GM04504 (cell line): ENCODE measurements at regions not wholly inside any gene's neighbourhood (a gene's known extent, or its start where the extent isn't known, plus 50 kb on each side); places are given as distances from the start of the nearest gene placed in this dataset.

Experiments
- DNase-seq: peaks from one replicate; pipeline ENCODE4 v3.0.0-alpha.2; 2012; ENCODE audit warnings: low read depth

DNA sequence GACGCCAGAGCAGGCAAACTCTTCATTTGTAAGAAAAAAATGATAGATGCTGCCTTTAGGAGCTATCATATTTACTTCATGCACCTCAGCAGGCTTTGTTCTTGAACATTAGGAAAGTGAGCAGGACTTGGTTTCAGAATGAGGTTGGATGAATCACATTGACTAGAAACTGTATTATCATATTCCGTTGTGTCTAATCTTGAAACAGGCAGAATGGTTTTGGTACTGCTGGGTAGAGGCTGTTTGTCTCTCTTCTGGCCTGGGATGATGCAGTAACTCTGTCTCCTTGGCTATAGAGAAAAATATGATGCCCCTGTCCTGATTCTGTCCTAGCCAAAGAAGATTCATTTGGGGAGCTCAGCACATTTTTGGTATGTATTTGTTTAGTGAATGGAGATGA, 344.2 kb upstream of the GRM7 start:
- no peak for DNase-seq

DNA sequence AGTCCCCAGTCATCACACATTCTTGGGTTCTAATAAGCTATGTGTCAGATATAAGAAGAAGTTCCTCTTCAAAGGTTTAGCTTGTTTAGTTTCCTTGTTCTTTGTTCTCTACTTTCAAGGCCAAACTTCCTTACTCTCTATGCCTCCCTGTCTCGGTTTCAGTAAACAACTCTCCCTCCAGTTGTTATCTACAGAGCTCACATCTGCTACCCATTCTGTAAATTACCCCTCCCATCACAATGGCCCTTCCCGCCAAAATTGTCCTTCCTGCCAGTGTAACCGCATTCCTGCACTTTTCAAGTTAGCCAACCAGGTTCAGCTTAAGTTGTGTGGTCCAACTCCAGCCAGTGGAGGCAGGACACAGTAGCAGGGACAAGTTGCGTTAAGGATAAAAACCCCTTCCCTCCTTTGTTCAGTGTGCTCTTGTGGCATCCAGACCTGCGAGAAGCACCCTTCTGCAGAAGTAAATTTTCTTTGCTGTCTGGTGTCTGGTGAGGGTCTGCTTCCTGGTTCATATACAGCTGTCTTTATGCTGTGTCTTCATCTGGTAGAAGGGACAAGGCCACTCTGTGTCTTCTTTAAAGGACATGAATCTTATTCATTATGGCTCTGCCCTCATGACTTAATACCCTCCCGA, 342.1 kb upstream of the GRM7 start:
- no peak for DNase-seq

- DNase-seq = no peak
These were observed 339.4 kb upstream of the GRM7 start for GRCh38 chr3:6521369-6522113.

- DNase-seq = no peak
These were observed 338.7 kb upstream of the GRM7 start for GRCh38 chr3:6522191-6522590.

GRCh38 chr3:6523043-6523442, 337.9 kb upstream of the GRM7 start:
- no peak for DNase-seq

- DNase-seq = no peak
These were observed 336.4 kb upstream of the GRM7 start for GRCh38 chr3:6524479-6524878.

GRCh38 chr3:6526321-6526720, 334.6 kb upstream of the GRM7 start:
- no peak for DNase-seq

DNA sequence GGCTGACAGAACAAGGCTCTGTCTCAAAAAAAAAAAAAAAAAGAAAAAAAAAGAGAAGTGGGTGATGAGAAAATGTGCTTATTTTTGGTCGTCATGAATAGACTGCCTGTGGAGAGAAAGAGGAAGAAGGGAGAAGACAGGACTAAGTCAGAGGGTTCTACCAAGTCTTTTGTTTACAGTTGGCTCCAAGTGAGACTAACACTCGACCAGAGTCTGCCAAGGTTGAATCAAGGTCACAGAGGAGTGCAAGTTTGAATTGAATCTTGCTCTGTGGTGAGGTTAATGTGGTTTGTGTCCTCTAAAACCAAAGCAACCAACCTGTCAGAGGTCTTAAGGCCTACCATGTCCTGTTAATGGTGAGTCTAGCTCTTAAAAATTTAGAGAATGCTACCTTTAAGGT, 334.1 kb upstream of the GRM7 start:
- DNase-seq = no peak

DNA sequence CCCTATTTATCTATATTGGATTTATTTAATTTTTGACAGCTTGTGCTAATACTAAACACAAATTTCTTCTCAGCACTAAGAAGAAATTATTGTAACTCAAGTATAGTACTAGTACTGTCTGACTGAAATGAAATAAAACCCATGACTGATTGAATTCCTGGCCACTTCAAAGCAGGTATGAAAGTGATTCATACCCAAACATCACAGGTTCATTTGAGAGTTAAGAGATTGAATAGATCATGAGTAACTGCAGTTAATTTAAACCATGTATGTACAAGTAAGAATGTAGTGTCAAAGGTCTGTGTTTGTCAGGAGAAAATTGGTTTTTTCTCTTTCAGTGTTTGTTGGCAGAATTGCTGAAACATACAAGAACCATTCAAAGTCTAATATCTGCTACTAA, 332.0 kb upstream of the GRM7 start:
- no peak for DNase-seq

- no peak for DNase-seq
These were observed 329.8 kb upstream of the GRM7 start for GRCh38 chr3:6531153-6531552.

DNA sequence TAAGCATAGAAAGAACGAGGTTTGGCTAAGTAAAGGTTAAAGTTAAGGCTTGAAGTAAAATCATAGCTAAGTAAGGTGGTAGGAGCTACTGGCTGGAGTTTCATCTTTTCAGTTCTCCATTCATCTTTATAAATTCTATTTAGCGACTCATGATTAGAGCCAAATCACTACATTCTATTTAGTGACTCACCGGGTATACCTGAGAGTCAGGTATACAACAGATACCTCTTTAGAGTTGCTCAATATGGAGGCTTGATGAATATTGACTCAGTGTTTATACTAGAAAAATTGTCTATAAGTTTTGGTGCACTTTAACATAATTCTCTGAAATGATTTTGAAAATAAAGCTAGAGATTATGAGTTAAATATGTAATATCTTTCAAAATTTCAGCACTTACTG, 328.8 kb upstream of the GRM7 start:
- no peak for DNase-seq

- no peak for DNase-seq
These were observed 319.9 kb upstream of the GRM7 start for GRCh38 chr3:6540981-6541380.

DNA sequence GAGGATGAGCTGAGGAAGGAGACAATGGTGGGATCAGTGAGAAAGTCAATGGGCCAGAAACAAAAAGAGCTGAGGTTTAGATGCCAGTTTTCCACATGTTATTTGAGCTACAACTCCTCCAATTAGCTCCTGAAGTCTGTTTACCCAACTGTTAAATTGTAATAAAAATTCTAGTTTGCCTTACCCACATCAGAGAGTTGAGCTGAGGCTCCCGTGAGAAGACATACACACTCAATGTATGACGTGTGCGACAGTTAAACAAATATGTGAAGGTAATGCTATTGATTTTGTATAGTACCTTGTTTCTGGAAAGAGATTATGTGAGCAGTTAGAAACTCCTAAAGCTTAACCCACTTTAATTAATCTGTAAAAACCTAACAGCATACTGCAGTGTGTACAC, 318.1 kb upstream of the GRM7 start:
- DNase-seq = no peak

DNA sequence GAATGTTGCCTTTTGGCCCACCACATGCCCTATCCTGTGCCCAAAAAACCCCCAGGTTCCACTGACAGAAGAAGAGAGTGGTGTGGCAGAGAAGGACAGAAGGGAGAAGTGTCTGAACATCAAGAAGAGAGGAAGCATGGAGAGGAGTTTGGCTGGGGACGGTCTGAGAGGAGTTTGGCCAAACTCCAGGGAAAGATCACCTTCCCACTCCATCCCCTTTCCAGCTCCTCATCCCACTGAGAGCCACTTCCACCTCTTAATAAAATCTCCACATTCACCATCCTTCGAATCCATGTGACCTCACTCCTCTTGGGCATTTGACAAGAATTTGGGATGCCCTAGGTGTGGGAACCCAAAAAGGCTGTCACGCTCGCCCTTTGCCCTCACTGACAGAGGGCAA, 311.6 kb upstream of the GRM7 start:
- DNase-seq = no peak

GRCh38 chr3:6551165-6551564, 309.8 kb upstream of the GRM7 start:
- no peak for DNase-seq

GRCh38 chr3:6560259-6560658, 300.7 kb upstream of the GRM7 start:
- no peak for DNase-seq

GRCh38 chr3:6567241-6567640, 293.7 kb upstream of the GRM7 start:
- DNase-seq = no peak

DNA sequence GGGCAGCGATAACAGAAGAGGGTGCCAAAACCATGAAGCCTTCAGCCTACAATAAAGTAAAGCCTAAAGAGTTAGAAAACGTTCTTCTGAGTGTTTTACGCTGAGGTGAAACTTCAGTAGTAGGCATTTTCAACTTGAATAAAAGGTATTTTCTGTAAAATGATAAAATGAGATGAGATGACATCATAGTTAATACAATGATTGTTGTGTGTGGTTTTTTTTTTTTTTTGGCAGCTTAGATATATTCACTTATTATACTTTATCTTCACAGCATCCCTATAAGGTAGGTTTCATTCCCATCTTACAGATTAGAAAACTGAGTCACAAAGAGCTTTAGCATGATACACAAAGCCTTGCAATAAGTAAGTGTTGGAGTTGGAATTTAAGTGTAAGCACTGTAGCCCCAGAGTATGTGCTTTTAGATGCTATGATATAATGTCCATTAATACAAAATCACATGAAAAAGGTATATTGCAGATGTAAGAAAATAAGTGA, 291.9 kb upstream of the GRM7 start:
- no peak for DNase-seq

DNA sequence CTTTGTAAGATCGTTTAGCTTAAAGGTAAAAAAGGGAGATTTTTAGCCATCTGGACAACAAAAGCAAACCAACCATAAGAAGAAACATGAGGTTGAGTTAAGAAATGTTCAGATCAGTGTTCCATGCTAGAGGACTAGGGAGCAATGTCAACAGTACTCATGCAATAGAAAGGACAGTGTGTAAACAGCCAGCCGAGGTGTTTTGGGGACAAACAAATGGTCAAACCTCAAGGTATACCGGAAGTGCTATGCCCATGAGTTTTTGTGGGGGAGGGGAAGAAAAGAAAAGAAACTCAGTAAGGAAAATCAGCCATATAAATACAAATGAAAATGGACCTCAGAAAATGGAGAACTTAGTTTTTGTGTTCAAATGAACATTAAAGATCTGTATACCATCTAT, 289.5 kb upstream of the GRM7 start:
- DNase-seq = no peak

DNA sequence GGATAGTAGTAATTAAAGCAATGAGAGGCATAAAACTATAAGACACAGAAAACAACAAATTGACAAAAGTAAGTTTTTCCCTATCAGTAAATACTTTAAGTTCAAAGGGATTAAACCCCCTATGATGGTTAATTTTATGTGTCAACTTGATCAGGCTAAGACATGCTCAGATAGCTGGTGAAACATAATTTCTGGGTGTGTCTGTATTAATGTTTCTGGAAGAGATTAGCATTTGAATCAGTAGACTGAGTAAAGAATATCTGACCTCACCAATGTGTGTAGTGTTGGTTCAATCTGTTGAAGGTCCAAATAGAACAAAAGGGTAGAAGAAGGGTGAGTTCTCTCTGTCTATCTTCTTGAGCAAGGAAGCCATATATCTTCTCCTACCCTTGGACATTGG, 283.3 kb upstream of the GRM7 start:
- no peak for DNase-seq

DNA sequence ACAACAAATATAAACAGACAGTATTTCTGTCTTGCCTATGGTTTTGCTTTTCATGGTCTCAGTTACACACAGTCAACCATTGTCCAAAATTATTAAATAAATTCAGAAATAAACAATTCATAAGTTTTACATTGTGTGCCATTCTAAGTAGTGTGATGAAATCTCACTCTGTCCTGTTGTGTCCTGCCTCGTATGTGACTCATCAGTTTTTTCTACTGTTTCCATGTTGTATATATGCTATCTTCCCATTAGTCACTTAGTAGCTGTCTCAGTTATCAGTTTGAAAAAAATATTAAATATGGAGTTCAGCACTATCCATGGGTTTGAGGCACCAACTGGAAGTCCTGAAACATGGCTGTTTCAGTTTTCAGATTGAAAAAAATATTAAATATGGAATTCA, 282.4 kb upstream of the GRM7 start:
- no peak for DNase-seq

- DNase-seq = no peak
These were observed 280.1 kb upstream of the GRM7 start for GRCh38 chr3:6580808-6581207.

- no peak for DNase-seq
These were observed 275.6 kb upstream of the GRM7 start for GRCh38 chr3:6585360-6585759.

DNA sequence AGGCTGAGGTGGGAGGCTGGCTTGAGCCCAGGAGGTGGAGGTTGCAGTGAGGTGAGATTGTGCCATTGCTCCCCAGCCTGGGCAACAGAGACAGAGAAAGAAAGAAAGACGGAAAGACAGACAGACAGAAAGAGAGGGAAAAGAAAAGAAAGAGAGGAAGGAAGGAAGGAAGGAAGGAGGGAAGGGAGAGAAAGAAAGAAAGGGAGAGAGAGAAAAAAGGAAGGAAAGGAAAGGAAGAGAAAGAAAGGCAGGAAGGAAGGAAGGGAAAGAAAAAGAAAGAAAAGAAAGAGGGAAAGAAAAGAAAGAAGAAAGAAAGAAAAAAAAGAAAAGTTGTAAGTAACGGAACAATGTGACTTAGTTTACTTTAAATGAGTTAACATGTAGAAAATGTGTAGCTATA, 260.7 kb upstream of the GRM7 start:
- DNase-seq = no peak
